ENCODE measurements at regions not wholly inside any gene's neighbourhood (a gene's known extent, or its start where the extent isn't known, plus 50 kb on each side); places are given as distances from the start of the nearest gene placed in this dataset.

DNA sequence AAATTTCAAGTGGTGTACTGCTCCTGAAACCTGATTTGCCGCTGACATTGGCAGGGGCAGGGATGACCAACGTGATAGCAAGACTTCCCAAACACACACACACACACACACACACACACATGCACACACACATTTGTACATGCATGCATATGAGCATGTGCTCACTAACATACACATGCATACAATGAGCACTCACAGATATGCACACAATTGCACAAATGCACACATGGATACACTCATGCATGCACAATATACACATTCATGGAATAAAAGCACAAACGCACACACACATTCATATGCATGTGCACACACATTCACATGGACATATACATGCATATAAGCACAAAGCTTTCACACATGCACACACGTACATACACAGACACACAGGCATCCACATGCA lies 181.2 kb upstream of the ZNF618 start:
- dilution Hi-C loops (cut with MboI; ENCODE audit: extremely low pct_ligation_motif_present, low sequenced_read_pairs): no loop called here
- Histone ChIP-seq H3K4me1 (ENCODE audit: control insufficient read depth, extremely low read depth, insufficient read depth, low read length) (peaks cover 14% of the 10 kb centered on the region), H3K9me3 (ENCODE audit: control insufficient read depth, low read depth, low read length) (peaks cover 4% of the 10 kb centered on the region), H3K79me2 (ENCODE audit: control insufficient read depth, insufficient read depth, low read length) (no peaks in the 10 kb centered on the region), H3K27me3 (ENCODE audit: control insufficient read depth, extremely low read depth, insufficient read depth, low read length) (no peaks in the 10 kb centered on the region), H3K4me3 (ENCODE audit: control insufficient read depth in 2 of 3, extremely low read depth in 1 of 3, insufficient read depth in 2 of 3, low read depth in 1 of 3, low read length in 3 of 3) (no peak overlapping the region), H3K27ac (ENCODE audit: control insufficient read depth, insufficient read depth, low read length) (no peak overlapping the region), H3K9me1 (ENCODE audit: control insufficient read depth, extremely low read depth, insufficient read depth, low read length) (no peaks in the 10 kb centered on the region), H4K20me1 (ENCODE audit: control insufficient read depth, extremely low read depth, insufficient read depth, low read length) (no peaks in the 10 kb centered on the region), H2AFZ (ENCODE audit: control insufficient read depth, low read length) (no peak overlapping the region), H3K9ac (ENCODE audit: control insufficient read depth, extremely low read depth, insufficient read depth, low read length) (no peak overlapping the region), H3K36me3 (ENCODE audit: control insufficient read depth in 2 of 2, extremely low read depth in 1 of 2, insufficient read depth in 2 of 2, low read length in 2 of 2) (no peaks in the 10 kb centered on the region), H3K4me2 (ENCODE audit: control insufficient read depth, extremely low read depth, insufficient read depth, low read depth, low read length) (peak overlapping the region; percentile 31)
- TF ChIP-seq, protein P1, sequence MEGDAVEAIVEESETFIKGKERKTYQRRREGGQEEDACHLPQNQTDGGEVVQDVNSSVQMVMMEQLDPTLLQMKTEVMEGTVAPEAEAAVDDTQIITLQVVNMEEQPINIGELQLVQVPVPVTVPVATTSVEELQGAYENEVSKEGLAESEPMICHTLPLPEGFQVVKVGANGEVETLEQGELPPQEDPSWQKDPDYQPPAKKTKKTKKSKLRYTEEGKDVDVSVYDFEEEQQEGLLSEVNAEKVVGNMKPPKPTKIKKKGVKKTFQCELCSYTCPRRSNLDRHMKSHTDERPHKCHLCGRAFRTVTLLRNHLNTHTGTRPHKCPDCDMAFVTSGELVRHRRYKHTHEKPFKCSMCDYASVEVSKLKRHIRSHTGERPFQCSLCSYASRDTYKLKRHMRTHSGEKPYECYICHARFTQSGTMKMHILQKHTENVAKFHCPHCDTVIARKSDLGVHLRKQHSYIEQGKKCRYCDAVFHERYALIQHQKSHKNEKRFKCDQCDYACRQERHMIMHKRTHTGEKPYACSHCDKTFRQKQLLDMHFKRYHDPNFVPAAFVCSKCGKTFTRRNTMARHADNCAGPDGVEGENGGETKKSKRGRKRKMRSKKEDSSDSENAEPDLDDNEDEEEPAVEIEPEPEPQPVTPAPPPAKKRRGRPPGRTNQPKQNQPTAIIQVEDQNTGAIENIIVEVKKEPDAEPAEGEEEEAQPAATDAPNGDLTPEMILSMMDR (optimal IDR thresholded peaks at IDR 0.05 in 1 of 3, IDR thresholded peaks at IDR 0.05 in 1 of 3, conservative IDR thresholded peaks at IDR 0.05 in 1 of 3; ENCODE audit: extremely low read depth in 1 of 3, insufficient read depth in 2 of 3, low read length in 3 of 3): no peak
- TF ChIP-seq EZH2 (IDR thresholded peaks at IDR 0.05; ENCODE audit: low read length): no peak
- FAIRE-seq: no peak
- no peak for DNase-seq (ENCODE audit: low read depth, low spot score)

DNA sequence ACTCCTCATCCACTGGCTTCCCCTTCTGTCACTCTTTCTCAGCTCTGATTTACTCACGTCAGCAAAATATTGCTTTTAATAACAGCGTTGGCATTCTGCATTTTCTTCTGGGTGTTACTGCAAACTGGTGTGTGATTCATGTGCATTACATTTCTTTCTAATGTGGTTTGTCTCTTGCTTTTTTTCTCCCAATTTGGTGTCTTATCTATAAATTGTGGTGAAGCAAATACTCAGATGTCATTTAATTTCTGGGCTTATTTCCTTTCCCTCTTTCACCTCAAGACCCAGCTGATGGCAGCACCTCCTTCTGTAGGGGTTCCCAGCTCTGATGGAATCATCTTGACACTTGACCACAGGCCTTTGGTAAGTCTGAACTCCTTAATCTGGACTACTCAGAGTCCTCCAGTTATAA lies 180.7 kb upstream of the ZNF618 start:
- TF ChIP-seq, protein P1 (optimal IDR thresholded peaks at IDR 0.05 in 1 of 3, IDR thresholded peaks at IDR 0.05 in 1 of 3, conservative IDR thresholded peaks at IDR 0.05 in 1 of 3; ENCODE audit: extremely low read depth in 1 of 3, insufficient read depth in 2 of 3, low read length in 3 of 3): no peak
- TF ChIP-seq EZH2 (IDR thresholded peaks at IDR 0.05; ENCODE audit: low read length): no peak
- H3K27ac ChIP-seq (ENCODE audit: control insufficient read depth, insufficient read depth, low read length): peak overlapping the region; percentile 51

More for the DNA sequence above, 180.7 kb upstream of the ZNF618 start:
- Histone ChIP-seq H3K9ac (ENCODE audit: control insufficient read depth, extremely low read depth, insufficient read depth, low read length) (no peak overlapping the region), H3K4me3 (ENCODE audit: control insufficient read depth in 2 of 3, extremely low read depth in 1 of 3, insufficient read depth in 2 of 3, low read depth in 1 of 3, low read length in 3 of 3) (no peak overlapping the region), H3K9me3 (ENCODE audit: control insufficient read depth, low read depth, low read length) (peaks cover 4% of the 10 kb centered on the region), H3K79me2 (ENCODE audit: control insufficient read depth, insufficient read depth, low read length) (no peaks in the 10 kb centered on the region), H3K4me1 (ENCODE audit: control insufficient read depth, extremely low read depth, insufficient read depth, low read length) (peaks cover 11% of the 10 kb centered on the region), H3K27me3 (ENCODE audit: control insufficient read depth, extremely low read depth, insufficient read depth, low read length) (no peaks in the 10 kb centered on the region), H3K9me1 (ENCODE audit: control insufficient read depth, extremely low read depth, insufficient read depth, low read length) (no peaks in the 10 kb centered on the region), H2AFZ (ENCODE audit: control insufficient read depth, low read length) (no peak overlapping the region), H3K4me2 (ENCODE audit: control insufficient read depth, extremely low read depth, insufficient read depth, low read depth, low read length) (peak overlapping the region; percentile 31), H4K20me1 (ENCODE audit: control insufficient read depth, extremely low read depth, insufficient read depth, low read length) (no peaks in the 10 kb centered on the region), H3K36me3 (ENCODE audit: control insufficient read depth in 2 of 2, extremely low read depth in 1 of 2, insufficient read depth in 2 of 2, low read length in 2 of 2) (no peaks in the 10 kb centered on the region)
- DNase-seq (ENCODE audit: low read depth, low spot score): no peak
- FAIRE-seq: no peak
- dilution Hi-C loops (cut with MboI; ENCODE audit: extremely low pct_ligation_motif_present, low sequenced_read_pairs): no loop called here

Data from keratinocyte (primary cell).